ENCODE measurements at regions not wholly inside any gene's neighbourhood (a gene's known extent, or its start where the extent isn't known, plus 50 kb on each side); places are given as distances from the start of the nearest gene placed in this dataset.

- no peak for DNase-seq
Observed at GRCh38 chr1:59007820-59008598, 224.2 kb upstream of the JUN start.

GRCh38 chr1:59008599-59009347 is 224.9 kb upstream of the JUN start:
- DNase-seq = no peak

DNA sequence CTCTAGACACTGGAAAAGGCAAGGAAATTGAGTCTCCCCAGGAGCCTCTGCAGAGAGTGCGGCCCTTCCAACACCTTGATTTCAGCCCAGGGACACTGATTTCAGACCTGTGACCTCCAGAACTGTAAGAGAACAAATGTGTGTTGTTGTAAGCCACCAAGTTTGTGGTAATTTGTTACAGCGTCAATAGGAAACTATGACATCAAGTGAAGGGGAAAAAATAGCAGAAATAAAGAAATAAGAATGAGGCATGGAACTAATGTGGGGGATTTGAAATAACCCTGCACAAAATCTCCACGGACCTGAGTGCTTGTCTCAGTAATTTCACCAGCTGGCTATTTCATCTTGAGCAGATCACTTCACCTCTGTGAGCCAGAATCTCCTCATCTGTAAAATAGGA is 227.8 kb upstream of the JUN start:
- DNase-seq = no peak

DNA sequence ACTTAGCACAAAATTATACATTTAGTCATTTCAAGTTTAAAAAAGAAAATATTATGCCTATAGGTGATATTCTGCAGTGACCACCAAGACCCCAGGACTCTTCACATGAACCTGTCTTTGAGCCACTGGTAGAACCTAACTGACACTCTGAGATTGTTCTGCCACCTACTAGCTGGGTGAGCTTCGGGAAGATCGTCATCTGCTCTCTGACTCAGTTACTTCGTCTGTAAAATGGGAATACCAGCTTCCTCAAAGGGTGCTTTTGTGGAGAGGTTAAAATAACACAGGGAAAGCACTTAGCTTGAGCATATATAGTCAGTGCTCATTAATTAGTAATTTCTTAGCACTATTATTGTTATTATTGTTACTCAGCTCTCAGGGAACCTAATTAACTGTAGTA is 228.5 kb upstream of the JUN start:
- DNase-seq = no peak

- no peak for DNase-seq
Observed at GRCh38 chr1:59013276-59013927, 229.6 kb upstream of the JUN start.

DNA sequence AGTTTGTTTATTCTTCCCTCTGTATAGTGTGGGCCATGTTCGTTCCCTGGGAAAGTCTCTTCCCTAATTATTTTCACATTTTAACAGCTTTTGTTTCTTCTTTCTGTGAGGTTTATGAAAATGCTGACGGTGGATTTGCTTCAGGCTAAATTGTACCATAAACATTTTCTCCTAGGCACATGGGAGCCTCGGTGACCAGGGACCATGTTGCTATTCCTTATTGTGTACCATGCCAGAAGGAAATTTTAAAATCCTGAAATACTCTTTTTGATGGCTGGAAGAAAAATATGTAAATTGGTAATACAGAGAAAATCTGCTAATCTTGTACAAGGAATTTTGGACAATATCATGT is 230.1 kb upstream of the JUN start:
- DNase-seq = no peak

DNA sequence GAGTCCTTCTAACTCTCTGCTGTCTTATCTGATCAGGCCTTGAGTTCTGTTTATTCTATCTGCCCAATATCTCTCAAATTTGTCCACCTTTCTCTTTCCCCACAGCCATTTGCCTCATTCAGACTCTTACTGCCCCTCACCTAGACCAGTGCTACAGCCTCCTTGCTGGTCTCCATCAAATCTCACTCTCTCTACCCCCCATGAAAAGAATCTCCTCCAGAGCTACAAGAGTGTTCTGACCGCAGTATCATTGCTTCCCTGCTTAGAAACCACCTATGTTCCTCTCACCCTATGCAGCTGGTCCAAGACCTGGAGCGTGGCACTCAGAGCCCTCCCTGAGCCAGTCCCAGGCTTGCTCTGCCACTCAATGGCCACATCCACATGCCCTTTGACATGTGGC is 231.0 kb upstream of the JUN start:
- no peak for DNase-seq

GRCh38 chr1:59015708-59016107 is 231.9 kb upstream of the JUN start:
- no peak for DNase-seq

GRCh38 chr1:59016390-59016789 is 232.5 kb upstream of the JUN start:
- no peak for DNase-seq

- no peak for DNase-seq
Observed at GRCh38 chr1:59017501-59018231, 233.8 kb upstream of the JUN start.

DNA sequence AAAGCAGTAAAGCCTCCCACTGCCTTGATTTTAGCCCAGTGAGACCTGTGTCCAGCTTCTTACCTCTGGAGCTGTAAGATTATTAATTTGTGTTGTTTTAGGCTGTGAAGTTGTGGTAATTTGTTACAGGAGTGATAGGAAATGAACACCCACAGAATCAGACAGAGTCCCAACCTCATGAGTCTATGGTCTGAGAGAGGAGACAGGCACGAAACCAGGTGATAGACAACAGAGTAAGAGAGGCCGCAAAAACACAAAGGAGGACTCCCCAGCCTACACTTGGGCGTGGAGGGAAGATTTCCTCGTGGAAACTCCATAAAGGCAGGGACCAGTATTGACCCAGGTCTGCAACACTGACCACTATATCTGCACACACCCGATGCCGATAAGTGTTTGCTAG is 234.6 kb upstream of the JUN start:
- DNase-seq = no peak

- no peak for DNase-seq
Observed at GRCh38 chr1:59018860-59019259, 235.0 kb upstream of the JUN start.

GRCh38 chr1:59020151-59020997 is 236.5 kb upstream of the JUN start:
- DNase-seq = peak; percentile 47

- no peak for DNase-seq
Observed at GRCh38 chr1:59022199-59022598, 238.4 kb upstream of the JUN start.

GRCh38 chr1:59022799-59023198 is 239.0 kb upstream of the JUN start:
- no peak for DNase-seq

GRCh38 chr1:59025201-59025600 is 241.4 kb upstream of the JUN start:
- no peak for DNase-seq

GRCh38 chr1:59025898-59026426 is 242.1 kb upstream of the JUN start:
- no peak for DNase-seq

DNA sequence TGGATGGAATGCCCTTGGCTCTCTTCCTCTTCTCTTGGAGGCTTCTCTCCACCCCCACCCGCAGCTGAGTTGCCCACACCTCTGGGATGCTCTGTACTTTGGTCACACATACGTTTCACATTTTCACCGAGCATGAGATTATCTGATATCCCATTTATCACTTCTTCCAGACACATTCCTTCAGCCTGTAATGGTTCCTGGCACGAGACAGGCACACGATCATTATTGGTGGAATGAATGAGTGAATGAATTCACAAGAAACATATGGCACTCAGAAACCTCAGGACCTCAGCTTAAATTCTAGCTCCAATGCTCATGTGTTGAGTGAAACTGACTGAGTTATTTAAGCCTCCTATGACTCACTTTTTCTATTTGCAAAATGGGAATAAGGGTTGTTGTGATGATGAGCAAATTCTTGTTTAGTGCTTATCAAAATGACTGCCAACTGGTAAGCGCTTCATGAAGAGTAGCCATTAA is 242.7 kb upstream of the JUN start:
- DNase-seq = no peak

DNA sequence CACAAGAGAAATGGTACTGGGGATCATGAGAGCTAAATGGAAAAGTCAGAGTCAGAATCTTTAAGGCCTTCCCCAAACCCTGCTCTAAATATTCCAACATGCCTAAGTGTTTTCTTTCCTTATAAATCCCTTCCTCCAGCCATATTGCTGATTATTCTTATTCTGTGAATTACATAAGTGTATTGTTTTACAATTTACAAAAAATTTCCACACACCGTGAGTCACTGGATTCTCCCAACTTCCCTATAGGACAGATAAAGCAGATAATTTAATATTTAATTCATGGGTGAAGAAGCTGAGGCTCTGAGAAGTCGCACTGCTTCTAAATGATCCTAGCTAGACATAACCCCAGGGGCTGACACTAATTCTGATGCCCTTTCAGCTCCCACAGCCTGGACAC is 243.3 kb upstream of the JUN start:
- DNase-seq = no peak

GRCh38 chr1:59028048-59028447 is 244.2 kb upstream of the JUN start:
- DNase-seq = no peak

DNA sequence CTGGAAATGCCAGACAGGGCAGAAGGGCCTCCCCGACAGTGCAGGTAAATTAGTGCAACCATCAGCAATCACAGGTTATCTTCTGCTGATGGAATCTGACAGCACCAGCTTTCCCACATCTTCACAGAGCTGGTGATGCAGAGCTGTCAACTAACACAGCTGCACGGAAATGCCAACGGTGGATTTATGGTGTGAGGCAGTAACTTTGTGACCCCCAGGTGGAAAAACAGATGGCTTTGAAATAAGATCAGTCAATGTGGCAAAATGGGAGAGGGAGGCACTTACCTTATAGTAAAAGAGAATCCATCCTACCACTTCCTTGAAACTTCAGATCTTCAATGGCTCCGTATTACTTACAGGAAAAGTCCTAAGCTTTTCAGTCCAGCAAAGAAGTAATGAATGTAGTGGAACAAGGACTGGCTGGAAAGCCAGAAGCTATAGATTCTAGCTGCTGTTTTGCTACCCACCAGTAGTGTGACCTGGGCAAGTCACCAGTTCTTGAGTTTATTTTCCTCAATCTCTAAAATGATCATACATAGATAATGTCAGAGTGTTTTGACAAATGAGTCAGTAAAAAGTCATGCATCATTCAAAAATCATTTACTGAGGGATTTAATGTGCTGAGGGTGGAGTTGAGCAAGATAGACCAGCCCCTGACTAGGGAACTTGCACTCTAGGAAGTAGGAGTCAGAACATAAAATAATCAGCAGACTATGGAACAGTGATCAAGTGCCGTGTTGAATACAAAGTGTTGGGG is 245.7 kb upstream of the JUN start:
- DNase-seq = no peak

All from activated CD8-positive, alpha-beta memory T cell treated with anti-CD3 and anti-CD28 coated beads, Interleukin-2, amount 50 U/mL, for 4 hours (primary cell).